Natural killer cell (primary cell): ENCODE measurements at regions not wholly inside any gene's neighbourhood (a gene's known extent, or its start where the extent isn't known, plus 50 kb on each side); places are given as distances from the start of the nearest gene placed in this dataset.

Experiments
- ATAC-seq, 3 donors: fragments of 150-1000 bp in 2 of 3; fragments of 200-7000 bp in 1 of 3; cut with Tn5 transposase; 1 replicate in 1 of 3; 2 replicates in 2 of 3; pipeline ENCODE4 v1.10.0; 2021; ENCODE audit warnings: mild to moderate bottlenecking in 2 of 3, moderate library complexity in 2 of 3
- DNase-seq, 2 donors: peaks; one replicate each; pipeline versions ENCODE4 v3.0.0 to v3.0.0-alpha.2; 2013 to 2021; ENCODE audit warnings: mixed read lengths in 1 of 2
- H3K27ac ChIP-seq: one replicate; pipeline ENCODE4 v1.5.1; 2013; ENCODE audit warnings: mild to moderate bottlenecking, low read length
- H3K27me3 ChIP-seq: one replicate; pipeline ENCODE4 v1.6.1; 2013; ENCODE audit warnings: low read length; ENCODE audit not compliant: control insufficient read depth, insufficient read depth
- H3K36me3 ChIP-seq: one replicate; pipeline ENCODE4 v1.6.1; 2013; ENCODE audit warnings: low read length; ENCODE audit not compliant: control insufficient read depth, insufficient read depth
- H3K4me1 ChIP-seq: one replicate; pipeline ENCODE4 v1.6.1; 2013; ENCODE audit warnings: low read length; ENCODE audit not compliant: control insufficient read depth, insufficient read depth
- H3K4me3 ChIP-seq: one replicate; pipeline ENCODE4 v1.5.1; 2013; ENCODE audit warnings: low read length
- H3K9me3 ChIP-seq: one replicate; pipeline ENCODE4 v1.6.1; 2013; ENCODE audit warnings: low read length; ENCODE audit not compliant: control insufficient read depth, insufficient read depth
- H3K27ac Mint-ChIP-seq, 2 donors: one replicate each; pipeline ENCODE4 v1.8.0; 2022; ENCODE audit warnings: mild to moderate bottlenecking in 2 of 2, mixed read lengths in 2 of 2, moderate library complexity in 1 of 2
- H3K27me3 Mint-ChIP-seq, 2 donors: one replicate each; pipeline ENCODE4 v1.8.0; 2022; ENCODE audit warnings: low read depth in 2 of 2, mixed read lengths in 2 of 2
- H3K36me3 Mint-ChIP-seq: one replicate; pipeline ENCODE4 v1.8.0; 2022; ENCODE audit warnings: mixed read lengths
- H3K4me1 Mint-ChIP-seq, 2 donors: one replicate each; pipeline ENCODE4 v1.8.0; 2022; ENCODE audit warnings: mixed read lengths in 2 of 2
- H3K4me3 Mint-ChIP-seq: one replicate; pipeline ENCODE4 v1.8.0; 2022; ENCODE audit warnings: mild to moderate bottlenecking, moderate library complexity, mixed read lengths
- H3K9me3 Mint-ChIP-seq, 2 donors: one replicate each; pipeline ENCODE4 v1.8.0; 2022; ENCODE audit warnings: mixed read lengths in 2 of 2
- CTCF ChIP-seq: fragments of 200-600 bp; IDR thresholded peaks from one replicate; pipeline ENCODE4 v1.8.0; 2022; ENCODE audit warnings: antibody characterized with exemption
- WGBS: methylation state at CpG from one replicate; pipeline ENCODE4 v1.1.7; 2013; ENCODE audit warnings: missing lambda C conversion rate; ENCODE audit not compliant: insufficient coverage; 5-methylcytosine and 5-hydroxymethylcytosine counted together
- intact Hi-C: fragments of 100-400 bp; cut with micrococcal nuclease; formaldehyde crosslinking; loops from one replicate; pipeline ENCODE4 v1.14.2; 2022

GRCh38 chr1:208909011-208909984 lies 665.1 kb upstream of the PLXNA2 start:
- intact Hi-C loops = no loop called here
- peaks cover 0 to 7% of the 10 kb centered on the region in 2 donors for H3K9me3 Mint-ChIP-seq
- no peaks in the 10 kb centered on the region for H3K4me1 ChIP-seq
- H3K27ac ChIP-seq = no peak overlapping the region
- H3K9me3 ChIP-seq = no peaks in the 10 kb centered on the region
- 74% methylated on average over 6 of the region's 8 CpGs for WGBS
- no peak overlapping the region for H3K27ac Mint-ChIP-seq
- no peaks in the 10 kb centered on the region for H3K27me3 ChIP-seq
- no peaks in the 10 kb centered on the region for H3K27me3 Mint-ChIP-seq
- H3K4me1 Mint-ChIP-seq = no peaks in the 10 kb centered on the region
- TF ChIP-seq CTCF = no peak
- no peak overlapping the region for H3K4me3 ChIP-seq
- H3K36me3 ChIP-seq = no peaks in the 10 kb centered on the region
- no peaks in the 10 kb centered on the region for H3K36me3 Mint-ChIP-seq
- no peak overlapping the region for H3K4me3 Mint-ChIP-seq
- no peak for ATAC-seq
- no peak for DNase-seq

GRCh38 chr1:208910161-208910560 lies 666.0 kb upstream of the PLXNA2 start:
- Histone ChIP-seq H3K9me3 (no peaks in the 10 kb centered on the region), H3K36me3 (no peaks in the 10 kb centered on the region), H3K27me3 (no peaks in the 10 kb centered on the region), H3K27ac (no peak overlapping the region), H3K4me3 (no peak overlapping the region), H3K4me1 (no peaks in the 10 kb centered on the region)
- TF ChIP-seq CTCF = no peak
- Mint-ChIP-seq H3K9me3 (peaks cover 0 to 8% of the 10 kb centered on the region in 2 donors), H3K36me3 (no peaks in the 10 kb centered on the region), H3K4me3 (no peak overlapping the region), H3K27me3 (no peaks in the 10 kb centered on the region), H3K4me1 (no peaks in the 10 kb centered on the region), H3K27ac (no peak overlapping the region)
- DNase-seq (no peak), ATAC-seq (no peak)
- intact Hi-C loops = no loop called here

GRCh38 chr1:208917281-208917680 lies 666.2 kb upstream of the CAMK1G start:
- H3K36me3 ChIP-seq = no peaks in the 10 kb centered on the region
- no peak overlapping the region for H3K27ac ChIP-seq
- no peaks in the 10 kb centered on the region for H3K4me1 ChIP-seq
- intact Hi-C loops = no loop called here
- no peak for ATAC-seq
- H3K27me3 ChIP-seq = no peaks in the 10 kb centered on the region
- Mint-ChIP-seq H3K27me3 (no peaks in the 10 kb centered on the region), H3K4me3 (no peak overlapping the region), H3K27ac (no peak overlapping the region), H3K36me3 (no peaks in the 10 kb centered on the region), H3K4me1 (no peaks in the 10 kb centered on the region), H3K9me3 (peaks cover 0 to 8% of the 10 kb centered on the region in 2 donors)
- WGBS = 57% methylated on average over 5 of the region's 5 CpGs
- no peak overlapping the region for H3K4me3 ChIP-seq
- TF ChIP-seq CTCF = no peak
- no peaks in the 10 kb centered on the region for H3K9me3 ChIP-seq
- DNase-seq = no peak

- Histone ChIP-seq H3K9me3 (no peaks in the 10 kb centered on the region), H3K4me1 (no peaks in the 10 kb centered on the region), H3K36me3 (no peaks in the 10 kb centered on the region), H3K27ac (no peak overlapping the region), H3K4me3 (no peak overlapping the region), H3K27me3 (no peaks in the 10 kb centered on the region)
- TF ChIP-seq CTCF = no peak
- Mint-ChIP-seq H3K4me1 (no peaks in the 10 kb centered on the region), H3K36me3 (no peaks in the 10 kb centered on the region), H3K9me3 (peaks cover 0 to 9% of the 10 kb centered on the region in 2 donors), H3K4me3 (no peak overlapping the region), H3K27me3 (no peaks in the 10 kb centered on the region), H3K27ac (no peak overlapping the region)
- intact Hi-C loops = no loop called here
- ATAC-seq = no peak
- DNase-seq = no peak
- 78% methylated on average over 1 of the region's 3 CpGs for WGBS
Measured at GRCh38 chr1:208917723-208918122, 665.8 kb upstream of the CAMK1G start.
